SH-SY5Y (cell line): ENCODE measurements at regions not wholly inside any gene's neighbourhood (a gene's known extent, or its start where the extent isn't known, plus 50 kb on each side); places are given as distances from the start of the nearest gene placed in this dataset.

Source experiments
- GATA2 ChIP-seq: IDR thresholded peaks from 2 replicates; pipeline ENCODE4 v1.6.1; 2011; ENCODE audit warnings: mild to moderate bottlenecking, low read depth, low read length
- GATA3 ChIP-seq: IDR thresholded peaks from 2 replicates; pipeline ENCODE4 v1.6.1; 2011; ENCODE audit warnings: low read depth, mild to moderate bottlenecking, low read length, moderate library complexity

DNA sequence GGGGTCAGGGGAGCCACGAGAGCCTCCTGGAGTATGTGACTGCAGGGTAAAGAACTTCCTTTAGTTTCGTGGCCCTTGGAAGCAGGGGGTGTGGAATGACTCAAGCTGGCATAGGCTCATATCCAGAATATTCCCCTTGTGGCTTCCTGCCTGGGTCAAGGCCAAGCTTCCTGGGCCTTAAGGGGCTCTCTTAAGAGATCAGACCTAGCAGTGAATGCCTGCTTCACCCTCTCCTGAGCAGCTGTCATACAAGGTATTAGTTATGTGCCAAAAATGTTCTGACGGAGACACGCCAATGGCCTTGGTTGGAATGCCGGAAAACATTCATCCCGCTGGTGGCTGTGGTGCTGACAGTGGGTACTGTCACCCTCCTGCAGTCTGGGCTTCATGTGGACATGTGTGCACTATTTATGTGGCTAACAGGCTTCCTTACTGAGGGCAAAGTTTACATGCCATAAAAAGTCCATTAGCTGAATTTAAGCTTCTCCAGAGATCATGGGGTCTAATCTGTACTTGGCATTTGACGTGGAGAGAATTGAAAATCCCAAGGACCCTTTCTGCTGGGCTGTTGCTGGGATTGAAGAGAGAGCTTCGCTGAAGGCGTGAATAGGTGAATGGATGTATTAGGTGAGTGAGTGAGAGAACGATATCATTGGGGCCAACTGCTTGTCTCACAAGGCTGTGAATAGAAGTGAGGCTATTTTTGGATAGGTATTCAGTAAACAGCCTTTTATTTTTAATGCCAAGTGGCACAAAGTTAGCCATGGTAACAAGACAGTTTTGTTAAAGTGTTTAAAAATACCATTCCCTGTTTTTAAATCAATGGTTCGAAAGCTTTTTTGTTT, 156.8 kb downstream of the MACROH2A1 start:
- no peak for TF ChIP-seq GATA3
- TF ChIP-seq GATA2 = no peak

GRCh38 chr5:135241536-135241935, 157.5 kb downstream of the MACROH2A1 start:
- no peak for TF ChIP-seq GATA3
- no peak for TF ChIP-seq GATA2

- TF ChIP-seq GATA2 (no peak), GATA3 (no peak)
Measured at GRCh38 chr5:135240781-135241360, 158.2 kb downstream of the MACROH2A1 start.

DNA sequence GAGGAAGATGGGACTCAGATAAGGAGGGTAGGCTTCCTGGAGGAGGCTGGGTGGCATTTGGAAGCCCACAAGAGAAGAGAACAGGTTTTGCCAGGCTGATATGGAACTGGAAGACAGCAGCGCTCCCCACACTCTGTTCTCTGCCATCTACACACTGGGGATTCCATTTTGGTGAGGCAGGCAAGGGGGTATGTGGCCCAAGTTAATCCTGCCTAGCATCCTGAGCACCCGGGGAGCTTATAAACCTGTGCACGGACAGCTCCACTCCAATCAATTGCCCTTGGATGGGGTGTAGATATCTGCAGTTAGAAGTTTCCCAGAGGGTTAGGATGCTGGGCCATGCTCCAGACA, 158.8 kb downstream of the MACROH2A1 start:
- no peak for TF ChIP-seq GATA2
- TF ChIP-seq GATA3 = no peak

DNA sequence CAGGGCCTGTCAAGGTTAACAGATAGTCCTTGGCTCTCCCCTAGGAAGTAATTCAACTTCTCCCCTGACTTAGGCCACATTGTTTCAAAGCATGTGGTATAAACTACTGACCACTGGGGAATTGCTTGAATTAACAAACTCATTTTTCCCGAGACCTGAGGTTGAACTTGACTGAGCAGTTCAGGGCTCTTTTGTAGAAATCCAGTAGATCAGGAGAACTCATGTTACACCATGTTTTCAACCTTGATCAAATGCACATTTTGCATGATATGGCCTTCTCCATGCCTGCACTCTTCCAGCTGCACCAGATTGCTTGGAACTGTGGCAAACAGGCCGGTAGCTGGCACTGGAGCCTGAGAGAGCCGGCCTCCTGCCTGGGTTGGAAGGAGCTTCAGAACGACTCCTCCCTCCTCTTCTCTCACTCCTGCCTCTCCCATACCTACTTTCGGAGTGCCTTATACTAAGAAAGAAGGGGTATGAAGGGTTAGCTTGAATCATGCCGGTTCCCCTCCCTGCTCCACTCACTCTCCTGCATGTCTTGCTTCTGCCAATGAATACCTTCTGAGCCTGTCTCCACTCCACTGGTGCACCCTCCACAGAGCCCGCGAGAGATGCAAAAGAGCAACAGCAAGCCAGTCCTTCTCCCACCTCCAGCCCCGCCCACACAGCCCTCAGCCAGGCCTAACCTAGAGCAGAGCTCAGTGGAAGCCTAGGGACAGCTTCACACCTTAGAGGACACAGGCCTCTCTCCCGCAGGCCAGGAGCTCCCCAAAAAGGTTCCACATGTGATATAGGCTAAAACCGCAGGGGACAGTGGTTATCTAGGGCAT, 159.4 kb downstream of the MACROH2A1 start:
- TF ChIP-seq GATA2 = no peak

GRCh38 chr5:135238622-135239452, 160.2 kb downstream of the MACROH2A1 start:
- TF ChIP-seq GATA2 (no peak), GATA3 (no peak)

DNA sequence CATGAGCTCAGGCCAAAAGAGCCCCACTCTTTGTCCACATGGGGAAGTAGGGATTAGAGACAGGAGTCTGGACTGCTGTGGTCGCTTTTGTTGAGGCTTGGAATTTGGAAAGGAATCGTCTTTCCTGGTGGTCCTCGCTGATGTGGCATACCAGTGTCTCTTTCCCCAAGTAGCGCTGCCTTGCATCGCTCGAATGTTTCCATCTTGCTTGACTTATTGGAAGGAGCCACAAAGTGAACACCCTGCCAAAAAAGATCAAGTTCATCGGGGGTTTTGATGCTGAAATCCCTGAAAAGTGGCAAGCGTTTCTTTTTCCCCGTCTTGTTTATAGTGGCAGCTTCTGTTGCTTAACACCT, 161.3 kb downstream of the MACROH2A1 start:
- TF ChIP-seq GATA3 (no peak), GATA2 (no peak)

DNA sequence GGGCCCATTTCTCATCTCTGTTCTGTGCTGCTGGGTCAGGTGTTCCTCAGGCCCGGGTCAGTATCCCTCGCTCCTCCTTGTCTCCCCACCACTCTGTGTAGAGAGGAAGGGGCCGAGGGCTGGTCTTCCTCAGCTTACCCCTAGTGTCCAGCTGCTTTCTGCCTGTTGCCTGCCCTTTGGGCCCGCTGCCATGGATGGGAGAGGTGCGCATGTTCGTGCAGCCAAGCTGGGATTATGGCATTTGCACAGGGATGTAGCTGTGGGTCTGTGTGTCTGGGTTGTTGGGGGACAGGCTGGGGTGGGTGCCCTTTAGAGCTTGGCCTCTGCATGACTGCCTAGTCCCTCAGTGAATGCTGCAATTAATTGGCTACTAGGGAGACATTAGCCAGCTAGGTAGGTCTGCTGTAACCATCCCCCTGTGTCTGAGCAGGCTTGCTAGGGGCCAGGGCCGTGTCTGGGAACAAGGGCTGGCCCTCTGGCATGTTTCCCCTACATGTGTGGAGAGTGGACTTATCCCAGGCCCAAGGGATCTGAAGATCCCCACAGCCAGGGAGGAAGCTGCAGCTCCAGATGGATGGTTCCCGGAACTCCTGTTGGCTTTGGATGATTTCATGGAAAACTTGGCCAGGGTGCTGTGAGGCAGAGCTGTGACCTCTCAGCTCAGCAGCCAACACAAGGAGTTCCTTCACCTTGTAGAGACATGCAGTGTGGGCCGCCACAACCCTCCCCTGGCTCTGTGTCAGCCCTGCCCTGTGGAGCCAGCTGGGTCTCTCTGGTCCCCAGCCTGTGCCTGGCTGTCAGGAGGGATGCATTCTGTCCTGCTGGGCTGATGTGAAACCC, 161.9 kb downstream of the MACROH2A1 start:
- no peak for TF ChIP-seq GATA3
- no peak for TF ChIP-seq GATA2

GRCh38 chr5:135236228-135236907, 162.7 kb downstream of the MACROH2A1 start:
- no peak for TF ChIP-seq GATA2
- TF ChIP-seq GATA3 = no peak

DNA sequence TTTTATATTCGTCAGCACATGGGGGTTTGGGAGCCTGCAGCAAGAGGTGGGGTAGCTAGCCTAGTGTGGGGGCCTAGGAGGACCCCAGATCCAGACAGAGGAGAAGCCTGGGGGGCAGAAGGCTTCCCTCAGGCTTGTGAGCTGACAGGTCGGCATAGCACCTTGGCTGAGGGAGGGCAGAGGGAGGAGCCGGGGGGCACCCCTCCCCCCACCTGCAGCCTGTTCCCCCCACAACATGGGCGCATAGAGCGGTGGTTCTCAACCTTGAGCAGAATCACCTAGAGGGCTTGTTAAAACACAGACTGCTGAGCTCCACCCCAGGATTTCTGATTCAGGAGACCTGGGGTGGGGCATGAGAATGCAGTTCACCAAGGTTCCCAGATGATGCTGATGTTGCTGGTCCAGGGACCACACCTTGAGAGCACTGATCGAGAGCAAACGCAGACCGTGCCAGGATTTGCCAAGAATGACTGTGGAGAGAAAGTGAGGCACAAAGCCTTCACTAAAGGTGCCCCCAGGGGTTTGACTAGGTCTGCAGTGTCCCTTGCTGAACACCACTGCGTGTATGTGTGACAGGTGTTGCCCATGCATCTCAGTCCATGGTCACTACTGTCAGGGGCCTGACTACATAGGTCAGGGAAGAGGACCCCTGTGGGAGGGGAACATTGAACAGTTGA, 163.3 kb downstream of the MACROH2A1 start:
- TF ChIP-seq GATA2 (no peak), GATA3 (no peak)

DNA sequence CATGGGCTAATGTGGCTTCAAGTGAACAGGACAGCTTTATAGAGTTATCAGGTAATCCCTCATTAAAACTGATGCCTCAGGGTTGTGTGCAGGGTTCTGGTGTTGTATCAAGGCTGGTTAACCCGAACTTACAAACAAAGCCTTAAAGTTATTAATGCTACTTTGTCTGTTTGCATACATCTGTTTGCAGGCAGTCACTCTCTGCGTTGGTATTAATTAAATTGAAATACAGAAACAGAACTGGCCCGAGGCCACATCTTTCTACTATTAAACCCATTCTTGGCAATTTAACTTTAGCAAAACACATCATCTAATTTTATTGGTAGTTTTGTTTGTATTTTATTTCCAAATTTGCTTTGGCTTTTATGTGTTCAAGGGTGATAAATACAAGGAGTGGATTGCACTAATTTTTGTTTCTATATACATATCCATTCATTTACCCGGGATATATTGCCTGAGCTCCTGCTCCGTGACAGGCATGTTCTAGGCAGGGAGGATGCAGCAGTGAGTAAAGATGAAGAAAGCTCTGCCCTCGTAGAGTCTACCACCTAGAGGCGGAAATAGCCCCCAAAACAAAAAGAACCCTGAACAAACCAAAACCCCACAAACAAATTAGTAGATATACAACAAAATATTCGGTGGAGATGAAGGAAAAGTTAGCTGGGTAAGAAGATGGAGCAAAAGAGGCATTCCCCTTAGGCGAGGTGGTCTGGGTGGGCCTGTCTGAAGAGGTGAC, 164.2 kb downstream of the MACROH2A1 start:
- TF ChIP-seq GATA3 (no peak), GATA2 (no peak; the same call in 1 of the 2 replicates)
